ENCODE measurements at regions not wholly inside any gene's neighbourhood (a gene's known extent, or its start where the extent isn't known, plus 50 kb on each side); places are given as distances from the start of the nearest gene placed in this dataset.

DNA sequence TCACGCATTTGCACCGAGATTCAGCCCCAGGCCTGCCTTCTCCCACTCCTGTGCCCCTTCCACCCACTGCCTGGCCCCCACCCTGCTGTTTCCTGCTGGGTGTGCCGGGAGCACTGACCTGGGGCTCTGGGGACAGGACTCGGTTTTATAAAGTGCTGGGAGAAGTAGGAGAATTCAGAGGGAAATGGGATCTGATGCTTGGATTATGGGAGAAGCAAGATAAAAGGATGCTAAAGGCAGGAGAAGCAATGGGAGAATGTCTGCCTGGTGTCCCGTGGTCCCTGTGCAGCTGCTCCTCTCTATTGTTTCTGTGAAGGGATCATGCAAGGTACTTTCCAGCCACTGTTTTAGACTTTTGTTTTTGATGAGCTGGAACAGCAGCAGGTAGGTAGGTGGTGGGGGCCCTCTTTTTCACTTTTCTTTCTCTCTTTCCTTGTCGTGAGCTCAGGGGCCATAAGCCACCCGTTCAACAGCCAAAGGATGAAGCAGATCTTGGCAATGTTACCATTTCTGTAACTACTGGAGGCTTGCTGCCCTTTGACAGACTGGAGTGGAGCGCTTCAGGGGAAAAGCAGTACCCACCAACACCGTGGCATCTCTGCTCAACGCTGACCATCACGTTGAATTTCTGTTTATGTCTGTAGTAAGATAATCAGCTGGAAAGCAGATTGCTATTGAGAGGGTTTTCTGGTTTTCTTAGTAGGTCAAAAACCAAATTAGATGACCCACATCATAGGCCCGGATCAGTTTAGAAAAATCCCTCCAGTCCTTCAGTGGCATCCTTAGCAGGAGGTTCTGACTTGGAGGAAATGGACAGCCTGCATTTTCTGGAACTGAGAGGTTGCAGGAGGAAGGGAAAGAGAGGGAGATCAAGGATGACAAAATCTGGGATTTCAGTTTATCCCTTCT is 63.8 kb upstream of the ENPP6 start:
- TF ChIP-seq CTCF (IDR thresholded peaks at IDR 0.05; ENCODE audit: low read depth, low read length) = no peak
- no peak for TF ChIP-seq POLR2A (IDR thresholded peaks at IDR 0.05; ENCODE audit: extremely low read depth, insufficient read length)
